NCI-H2227 treated with DMSO at 0.1 percent for 48 hours (cell line): ENCODE measurements at regions not wholly inside any gene's neighbourhood (a gene's known extent, or its start where the extent isn't known, plus 50 kb on each side); places are given as distances from the start of the nearest gene placed in this dataset.

Source experiments
- DNase-seq: peaks from one replicate; lab custom pipeline; 2025; lab: John Stamatoyannopoulos, UW

DNA sequence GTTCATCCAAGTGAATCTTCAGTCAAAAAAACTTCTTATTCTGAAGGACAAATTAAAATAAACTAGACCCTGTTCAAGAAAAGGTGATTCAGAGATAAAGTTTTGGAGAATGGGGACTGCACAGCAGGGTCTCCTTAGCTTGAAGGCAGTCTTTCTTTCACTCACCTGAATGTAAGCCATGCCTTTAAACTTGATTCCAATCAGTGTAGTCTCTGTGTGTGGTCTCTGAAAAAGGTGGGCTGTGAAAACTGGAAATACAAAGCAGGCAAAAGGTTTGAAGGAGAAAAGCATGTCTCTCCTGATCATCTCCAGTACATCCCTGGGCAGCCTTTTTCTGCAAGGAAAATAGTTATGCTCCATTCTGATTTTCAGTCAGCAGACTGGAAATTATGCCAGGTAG, 188.0 kb upstream of the SASH1 start:
- no peak for DNase-seq

DNA sequence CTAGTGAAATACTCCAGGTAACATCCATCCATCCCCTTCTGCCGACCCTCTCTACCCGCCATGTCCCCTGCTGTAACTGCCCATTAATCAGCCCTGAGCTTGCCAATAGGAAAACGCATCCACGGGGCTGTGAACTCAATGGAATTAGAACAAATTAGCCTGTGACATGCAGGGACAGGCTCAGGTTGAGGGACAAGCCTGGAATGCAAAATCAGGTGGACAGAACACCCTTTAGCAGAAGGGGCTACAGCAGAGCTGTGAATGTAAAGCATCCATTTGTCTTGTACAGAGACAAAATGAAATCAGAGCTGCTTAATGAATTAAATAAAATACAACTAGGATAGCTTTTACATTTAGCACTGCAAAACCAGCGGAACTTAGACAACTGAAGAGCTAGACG, 187.3 kb upstream of the SASH1 start:
- DNase-seq: no peak

DNA sequence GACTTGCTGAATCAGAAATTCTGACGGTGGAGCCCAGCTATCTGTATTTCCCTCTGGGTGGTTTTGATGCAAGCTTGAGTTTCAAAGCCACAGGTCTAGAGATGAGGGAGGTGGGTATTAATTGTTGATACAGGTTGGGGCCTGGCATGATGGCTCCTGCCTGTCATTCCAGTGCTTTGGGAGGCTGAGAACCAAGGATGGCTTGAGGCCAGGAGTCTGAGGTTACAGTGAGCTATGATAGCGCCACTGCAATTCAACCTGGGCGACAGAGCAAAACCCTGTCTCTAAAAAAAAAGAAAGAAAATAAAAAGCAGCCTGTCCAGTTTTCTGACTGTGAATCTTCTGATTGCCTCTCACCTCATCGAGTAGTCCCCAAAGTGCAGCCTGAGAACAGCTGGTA, 184.8 kb upstream of the SASH1 start:
- no peak for DNase-seq

DNA sequence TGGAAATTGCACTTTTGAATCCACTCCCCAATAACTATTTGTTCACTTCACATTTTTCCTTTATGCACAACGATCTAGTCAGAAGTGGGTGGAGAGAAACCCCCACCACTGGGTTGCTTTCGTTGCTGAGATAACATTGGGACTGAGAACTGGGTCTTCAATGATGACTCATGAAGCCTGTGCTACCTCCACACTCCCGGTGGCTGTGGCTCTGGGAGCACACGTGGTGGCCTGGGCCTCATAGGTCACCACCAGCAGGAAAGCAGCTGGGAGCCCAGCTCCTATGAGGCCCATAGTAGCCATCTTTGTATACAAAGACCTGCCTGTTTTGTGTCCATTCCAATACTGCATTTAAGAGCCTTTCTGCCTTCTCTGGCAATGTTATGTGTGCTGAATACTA, 178.0 kb upstream of the SASH1 start:
- DNase-seq: no peak

DNA sequence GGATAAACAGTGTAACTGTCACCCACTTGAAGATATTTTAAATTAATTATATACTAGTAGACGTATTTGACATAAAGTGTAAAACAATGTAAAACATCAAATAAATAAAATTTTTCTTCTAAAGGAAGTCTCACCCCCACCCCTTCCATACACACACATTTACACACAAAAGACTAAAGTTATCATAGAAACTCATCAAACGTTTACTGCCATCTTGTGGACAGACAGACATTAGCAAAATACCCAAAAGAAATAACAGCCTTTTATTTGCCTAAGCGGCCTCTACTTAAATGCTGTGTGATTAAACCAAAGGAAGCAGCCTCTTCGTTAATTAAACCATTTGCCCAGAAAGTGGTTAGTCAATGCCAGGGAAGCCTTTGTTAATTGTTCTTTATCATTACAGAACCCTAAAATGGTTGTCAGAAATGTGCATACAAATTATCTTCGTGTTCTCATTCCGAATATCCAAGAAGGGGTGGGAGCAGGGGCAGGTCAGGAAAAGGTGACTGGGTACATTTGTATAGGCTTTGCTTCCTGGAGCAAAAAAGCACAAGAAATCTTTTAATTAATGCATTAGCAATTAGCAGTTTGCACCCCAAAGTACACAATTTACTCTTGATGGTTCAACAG, 176.2 kb upstream of the SASH1 start:
- DNase-seq: peak; percentile 27

DNA sequence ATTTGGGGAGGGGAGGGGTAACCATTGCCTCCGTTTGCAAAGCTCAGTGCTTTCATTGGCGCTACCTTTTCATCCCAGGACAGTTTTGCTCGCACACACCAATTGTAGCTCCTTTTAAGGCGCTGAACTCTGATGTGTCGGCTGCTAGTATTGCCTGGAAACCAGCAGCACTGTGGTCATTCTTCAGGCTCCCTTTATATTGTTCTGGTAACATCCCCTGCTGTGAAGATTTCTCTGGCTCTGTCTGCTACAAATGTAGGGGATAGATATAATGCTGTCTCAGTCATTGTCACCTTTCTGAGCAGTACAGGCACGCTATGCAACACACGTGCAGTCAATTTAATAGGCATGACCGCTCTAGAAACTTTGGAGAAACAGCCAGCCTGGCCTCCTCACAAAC, 172.9 kb upstream of the SASH1 start:
- no peak for DNase-seq

DNA sequence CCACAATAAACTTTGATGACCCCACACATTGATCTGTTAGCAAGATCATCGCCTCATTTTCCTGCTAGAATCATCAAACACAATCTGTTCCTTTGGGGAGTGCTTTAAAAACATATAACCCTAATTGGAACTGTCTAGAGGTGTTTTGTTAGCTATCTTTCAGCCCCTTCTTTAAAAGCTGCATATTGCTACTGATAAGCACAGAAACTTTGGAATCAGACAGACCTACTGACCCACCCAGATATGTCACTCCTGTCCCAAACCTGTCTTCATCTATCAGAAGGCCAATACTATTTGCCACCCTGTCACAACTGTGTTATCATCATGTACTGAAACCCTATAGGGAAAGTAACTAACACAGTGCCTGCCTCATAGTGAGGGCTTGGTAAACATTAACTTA, 172.4 kb upstream of the SASH1 start:
- DNase-seq: no peak

DNA sequence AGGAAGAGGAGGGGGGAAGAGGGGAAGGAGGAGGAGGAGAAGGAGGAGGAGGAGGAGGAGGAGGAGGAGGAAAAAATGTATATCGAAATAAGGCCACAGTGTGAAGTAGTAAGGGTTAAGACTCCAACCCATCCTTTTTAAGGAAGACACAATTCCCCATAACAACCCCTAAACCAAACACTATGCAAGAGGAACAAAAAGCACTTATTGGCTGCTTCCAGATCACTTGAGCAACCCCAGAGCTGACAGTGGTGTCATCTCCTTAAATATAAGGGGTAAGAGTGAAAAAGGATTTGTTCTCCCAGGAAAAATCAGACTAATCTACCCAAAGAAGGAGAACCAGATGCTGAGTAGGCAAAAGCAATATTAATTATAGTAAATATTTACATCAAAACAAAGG, 169.1 kb upstream of the SASH1 start:
- no peak for DNase-seq

DNA sequence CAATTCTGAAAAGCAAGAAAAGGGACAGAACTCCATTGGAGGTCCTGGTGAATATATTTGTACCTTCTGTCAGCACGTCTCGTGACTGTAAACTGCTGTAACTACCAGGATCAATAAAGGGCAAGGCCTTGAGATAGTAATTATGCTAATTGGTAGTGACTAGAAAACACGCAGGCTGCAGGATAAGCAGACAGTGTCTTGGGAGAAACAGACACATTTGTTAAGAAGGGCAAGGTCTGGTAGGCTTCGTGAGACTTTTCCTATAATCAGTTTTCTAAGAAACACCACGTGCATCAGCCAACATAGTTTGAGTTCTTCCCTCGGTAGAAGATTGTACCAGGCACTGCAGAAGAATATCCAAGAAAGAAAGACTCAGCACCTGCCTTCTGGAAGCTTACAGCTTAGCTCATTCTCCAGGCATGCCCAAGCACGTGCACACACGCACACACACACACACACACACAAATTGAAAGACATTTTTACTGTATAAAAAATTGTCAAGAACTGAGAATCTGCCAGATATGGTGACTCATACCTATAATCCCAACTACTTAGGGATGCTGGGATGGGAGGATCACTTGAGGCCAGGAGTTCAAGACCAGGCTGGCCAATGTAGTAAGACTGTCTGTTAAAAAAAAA, 167.0 kb upstream of the SASH1 start:
- DNase-seq: no peak

DNA sequence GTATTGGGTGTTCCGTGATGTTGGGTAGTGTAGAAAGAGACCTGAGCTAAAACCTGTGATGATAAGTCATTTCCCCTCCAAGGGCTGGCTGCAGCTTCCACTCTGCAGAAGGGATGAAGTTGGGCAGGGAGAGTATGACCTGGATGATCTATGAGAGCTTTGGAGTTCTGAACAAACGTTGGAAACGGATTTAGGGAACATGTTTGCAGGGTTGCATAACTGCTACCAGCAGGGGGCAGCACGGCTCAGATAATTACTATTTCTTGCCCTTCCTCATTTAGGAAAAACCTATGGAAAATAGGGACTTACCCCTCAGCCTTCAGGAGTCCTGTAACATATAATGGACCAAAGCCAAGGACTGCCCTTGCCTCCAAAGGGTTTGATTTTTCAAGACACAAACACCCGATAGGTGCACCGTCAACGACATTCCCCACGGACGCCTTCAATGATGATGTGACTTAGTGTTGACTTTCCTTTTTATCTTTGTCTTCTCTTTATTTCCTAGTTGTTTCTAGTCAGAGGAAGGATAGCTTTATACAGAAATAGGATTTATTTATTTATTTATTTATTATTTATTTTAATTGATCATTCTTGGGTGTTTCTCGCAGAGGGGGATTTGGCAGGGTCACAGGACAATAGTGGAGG, 164.9 kb upstream of the SASH1 start:
- no peak for DNase-seq

DNA sequence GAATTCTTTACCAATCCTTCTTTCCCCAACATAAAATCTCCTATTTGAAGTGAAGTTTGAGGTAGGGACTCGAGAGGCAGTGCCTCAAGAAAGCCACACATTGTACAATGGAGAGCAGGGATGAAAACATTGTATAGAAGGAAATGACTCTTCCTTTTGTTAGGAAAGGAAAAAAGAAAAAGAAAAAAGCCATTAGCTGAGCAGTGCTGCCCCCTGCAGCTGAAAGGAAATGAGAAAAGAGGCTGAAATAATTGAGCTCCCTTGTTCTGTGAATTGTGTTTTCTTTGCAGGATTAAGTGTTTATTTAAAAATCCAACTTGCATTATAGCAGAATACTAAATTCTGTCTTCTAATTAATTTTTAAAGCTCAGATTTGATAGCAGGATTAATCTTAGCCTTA, 162.9 kb upstream of the SASH1 start:
- DNase-seq: peak; percentile 60

DNA sequence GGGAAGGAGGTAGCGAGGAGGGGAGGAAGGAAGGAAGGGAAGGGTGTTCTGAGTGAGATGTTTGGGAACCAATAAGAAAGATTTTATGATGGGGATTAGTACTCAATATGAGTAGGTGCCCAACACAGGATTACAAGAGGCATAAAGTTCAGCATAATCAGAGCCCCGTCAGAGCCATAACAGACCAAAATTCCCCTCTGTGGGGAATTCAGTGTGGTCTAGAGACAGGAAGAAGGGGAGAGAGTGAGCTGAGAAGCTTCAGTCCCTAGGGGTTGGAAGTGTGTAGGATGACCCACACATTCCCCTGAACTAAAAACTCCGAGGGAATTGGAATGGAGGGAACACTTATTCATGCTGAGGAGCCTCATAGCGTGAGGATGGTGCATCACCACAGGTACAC, 160.3 kb upstream of the SASH1 start:
- DNase-seq: no peak

DNA sequence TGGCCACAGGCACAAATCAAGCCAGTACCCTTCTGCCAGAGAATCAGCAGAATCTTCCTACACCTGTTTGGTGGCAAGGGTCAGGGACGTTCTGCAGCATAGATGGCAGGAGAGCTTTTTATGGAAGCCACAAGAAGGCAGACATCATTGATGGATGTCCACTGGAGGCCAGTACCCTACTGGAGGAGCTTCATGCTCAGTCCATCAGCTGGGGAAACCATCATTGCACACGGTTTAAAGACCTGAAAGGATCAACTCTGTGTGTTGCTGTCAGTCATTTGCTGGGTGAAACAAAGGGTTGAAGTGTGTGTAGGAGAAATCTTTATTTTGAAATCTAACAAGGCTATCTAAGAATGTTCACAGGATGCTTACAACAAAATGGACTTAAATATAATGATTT, 158.9 kb upstream of the SASH1 start:
- DNase-seq: no peak

DNA sequence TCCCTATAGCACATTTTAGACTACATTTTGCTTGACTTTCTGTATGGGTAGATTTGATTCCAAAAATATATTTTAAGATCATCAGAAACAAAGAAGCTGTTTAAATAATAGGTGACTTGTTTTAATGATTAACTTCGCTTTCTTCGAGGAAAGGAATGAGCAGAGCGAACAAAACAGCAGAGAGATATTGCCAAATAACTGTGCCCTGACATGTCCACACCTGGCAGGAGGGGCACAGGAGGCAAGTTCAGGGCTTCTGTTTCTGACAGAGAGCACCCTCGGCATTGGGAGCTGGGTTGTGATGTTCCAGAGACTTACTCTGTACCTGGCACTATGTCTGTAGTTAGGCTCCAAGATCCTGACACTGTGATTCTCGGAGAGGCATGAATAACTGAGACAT, 155.7 kb upstream of the SASH1 start:
- DNase-seq: no peak

DNA sequence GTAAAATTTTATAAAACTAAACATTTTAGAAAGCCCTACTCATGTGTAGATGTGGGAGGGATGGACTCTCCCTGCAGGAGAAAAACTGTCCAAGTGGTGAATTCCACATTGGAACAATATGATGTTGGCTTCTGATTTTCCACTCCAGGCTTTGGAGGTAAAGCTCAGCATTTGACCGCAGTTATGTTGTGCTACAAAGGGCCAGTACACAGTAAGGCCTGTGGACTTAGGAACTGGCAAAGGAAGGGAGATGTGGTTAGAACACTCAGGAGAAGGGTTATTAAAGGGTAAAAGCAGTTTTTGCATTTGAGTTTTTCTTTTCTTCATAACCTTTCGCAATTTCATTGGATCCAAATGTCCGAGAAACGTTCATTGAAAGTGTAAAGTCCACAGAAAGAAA, 150.3 kb upstream of the SASH1 start:
- DNase-seq: no peak

DNA sequence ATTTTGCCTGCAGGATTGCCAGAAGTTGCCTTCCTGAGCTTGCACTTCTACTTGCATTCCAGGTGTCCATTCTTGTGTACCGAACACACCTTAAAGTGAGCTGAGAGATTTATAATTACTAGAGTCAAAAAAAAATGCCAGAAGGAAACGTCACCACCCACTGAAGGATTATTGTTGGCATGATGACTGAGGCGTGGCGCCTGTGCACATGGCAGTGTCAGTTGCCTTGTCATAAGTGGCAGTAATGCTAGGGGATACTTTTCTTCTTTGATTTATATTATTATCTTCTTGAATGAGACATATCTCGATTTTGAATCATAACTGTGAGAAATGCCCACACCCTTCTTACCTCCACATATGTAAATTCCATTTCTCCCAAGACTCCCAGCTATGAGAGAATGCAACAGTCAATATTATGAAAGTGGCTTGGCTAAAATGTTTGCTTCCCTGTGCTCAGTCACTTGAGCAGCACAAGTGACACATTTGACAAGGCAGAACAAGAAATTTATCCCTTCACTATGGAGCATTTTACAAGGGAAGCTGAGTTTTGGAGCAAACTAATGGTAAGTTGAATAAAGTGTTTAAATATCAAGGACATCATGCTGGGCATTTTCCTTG, 149.5 kb upstream of the SASH1 start:
- DNase-seq: no peak

DNA sequence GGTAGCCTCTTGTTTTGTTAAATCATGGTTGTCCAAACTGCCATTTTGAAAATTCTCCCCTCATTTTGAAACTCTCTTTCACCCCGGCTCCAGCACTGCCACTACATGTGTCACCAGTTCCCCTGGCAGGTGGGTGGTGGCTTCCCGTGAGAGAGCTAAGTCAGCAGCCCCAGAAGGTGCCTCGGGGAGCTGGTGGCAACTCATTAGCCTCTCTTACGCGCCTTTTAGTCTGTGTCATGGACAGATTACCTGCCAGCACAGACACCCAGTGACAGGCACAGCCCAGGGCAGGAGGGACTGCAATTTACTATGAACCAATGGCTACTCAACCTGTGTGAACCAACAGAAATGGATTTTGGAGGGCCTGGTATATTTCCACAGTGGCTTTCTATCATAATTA, 147.1 kb upstream of the SASH1 start:
- no peak for DNase-seq

DNA sequence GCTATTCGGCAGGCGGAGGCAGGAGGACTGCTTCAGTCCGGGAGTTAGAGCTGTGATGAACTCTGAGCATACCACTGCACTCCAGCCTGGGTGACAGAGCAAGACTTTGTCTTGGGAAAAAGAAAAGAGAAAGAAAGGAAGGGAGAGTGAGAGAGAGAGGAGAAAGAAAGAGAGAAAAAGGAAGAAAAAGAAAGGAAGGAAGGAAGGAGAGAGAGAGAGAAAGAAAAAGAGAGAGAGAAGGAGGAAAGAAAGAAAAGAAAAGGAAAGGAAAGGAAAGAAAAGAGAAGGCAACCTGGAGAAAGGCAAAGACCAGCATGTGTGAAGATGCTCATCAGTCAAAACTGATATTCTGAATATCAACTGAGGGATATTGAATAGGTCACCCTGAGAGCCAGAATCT, 143.1 kb upstream of the SASH1 start:
- no peak for DNase-seq

DNA sequence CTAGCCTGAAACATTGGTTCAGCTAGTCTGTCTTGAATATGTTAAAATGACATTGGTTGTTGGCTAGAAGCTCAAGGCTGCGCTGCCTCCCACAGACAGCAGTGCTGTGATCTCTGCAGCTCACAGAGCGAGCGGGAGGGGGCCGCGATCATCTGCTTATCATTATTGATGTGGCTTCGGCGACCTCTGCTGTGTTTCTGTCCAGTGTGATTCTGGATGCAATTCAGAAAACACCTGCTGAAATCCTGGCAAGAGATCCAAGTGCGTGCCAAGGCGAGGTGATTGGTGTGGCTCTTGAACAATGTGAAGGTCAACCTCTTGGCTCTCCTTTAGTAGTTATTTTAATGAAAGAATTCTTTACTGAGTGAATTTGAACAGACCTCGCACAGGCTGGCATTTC, 142.3 kb upstream of the SASH1 start:
- DNase-seq: peak; percentile 6

DNA sequence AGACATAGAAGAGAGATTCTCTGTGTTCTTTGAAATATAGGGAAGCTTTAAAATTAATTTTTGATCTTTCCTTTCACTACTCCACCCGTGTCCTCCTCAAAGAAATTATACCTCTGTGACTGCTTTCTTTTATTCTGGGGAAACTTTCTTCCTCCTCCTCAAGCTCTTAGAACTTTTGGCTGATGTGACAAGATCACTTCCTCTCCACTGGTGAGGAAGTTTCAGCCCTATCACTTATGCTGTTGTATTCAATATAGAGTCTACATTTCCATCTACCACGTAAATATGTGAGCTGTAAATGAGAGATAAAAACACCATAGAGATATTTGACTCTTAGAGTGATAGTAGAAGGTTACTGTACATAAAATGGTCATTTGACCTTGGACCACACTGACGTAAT, 141.9 kb upstream of the SASH1 start:
- no peak for DNase-seq

DNA sequence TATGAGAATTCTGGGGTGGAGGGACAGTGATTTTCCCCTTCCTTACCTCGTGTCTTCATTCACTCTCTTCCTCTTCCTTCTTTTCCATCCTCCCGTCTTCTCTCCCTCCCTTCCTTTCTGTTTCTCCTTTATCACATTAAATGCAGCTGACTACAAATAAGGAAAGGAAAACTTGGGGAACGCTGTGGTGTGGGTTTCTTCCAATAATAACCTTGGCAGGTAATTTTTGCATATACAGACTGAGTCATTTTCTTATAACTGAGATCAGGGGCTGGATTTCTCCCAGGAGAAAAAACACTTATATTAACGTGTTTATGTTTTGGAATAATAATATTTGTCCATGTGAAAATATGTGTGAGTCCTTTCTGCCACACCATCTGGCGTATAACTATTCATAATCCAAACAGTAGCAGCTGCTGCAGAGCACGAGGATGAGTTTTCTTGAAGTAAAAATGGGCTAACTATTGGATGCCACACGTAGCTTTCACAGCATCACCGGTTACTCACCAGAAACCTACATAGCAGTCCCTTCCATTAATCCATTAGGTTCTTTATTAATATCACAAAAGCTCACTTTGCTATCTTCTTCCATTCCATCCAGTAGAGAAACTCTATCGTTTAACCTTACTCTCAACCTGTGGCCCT, 139.2 kb upstream of the SASH1 start:
- DNase-seq: no peak

DNA sequence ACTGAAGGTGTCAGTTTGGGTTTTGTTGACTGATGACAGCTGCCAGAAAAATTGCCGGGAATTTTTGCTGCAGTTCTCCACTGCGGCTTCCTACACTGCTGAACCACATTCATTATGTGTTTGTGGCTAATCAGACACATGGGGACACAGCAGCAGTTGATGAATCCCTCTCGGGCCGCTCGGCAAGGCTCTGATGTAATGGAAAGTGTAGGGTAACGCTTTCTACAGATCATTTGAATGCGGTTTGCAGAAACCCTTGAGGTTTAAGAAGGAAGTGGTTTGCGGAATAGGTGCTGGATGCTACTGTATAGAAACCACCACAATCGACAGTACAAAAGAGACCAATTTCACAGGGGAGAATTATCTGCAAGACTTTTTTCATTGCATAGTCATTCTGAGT, 138.7 kb upstream of the SASH1 start:
- no peak for DNase-seq

DNA sequence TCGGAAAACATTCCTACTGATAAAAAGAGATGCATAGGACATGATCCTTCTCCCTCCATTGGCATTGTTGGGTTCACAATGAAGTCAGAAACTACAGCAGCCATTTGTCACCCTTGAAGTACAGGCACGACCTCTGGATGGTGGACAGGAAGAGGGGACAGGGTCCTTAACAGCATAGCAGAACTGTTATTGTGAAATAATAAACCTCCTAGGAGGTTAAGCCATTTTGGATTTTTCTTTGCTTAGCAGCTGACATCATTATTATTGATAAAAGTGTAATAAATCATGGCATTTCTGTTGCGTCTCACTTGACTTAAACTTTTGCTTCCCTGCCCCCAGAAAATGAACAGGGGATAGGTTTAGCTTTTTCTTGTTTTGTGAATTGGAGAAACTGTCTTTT, 134.3 kb upstream of the SASH1 start:
- DNase-seq: no peak
